Colon (tissue), 2 donors: ENCODE measurements at regions not wholly inside any gene's neighbourhood (a gene's known extent, or its start where the extent isn't known, plus 50 kb on each side); places are given as distances from the start of the nearest gene placed in this dataset.
"Not testable (repeated sequence)": the region's sequence is repeated elsewhere in the genome, so short reads cannot be mapped to it uniquely, and the experiment has no call there.

Experiments used
- FAIRE-seq: peaks from 2 replicates; lab custom pipeline; 2012; peaks lifted over from hg19 to GRCh38; lab: Jason Lieb, UNC
- donor health status: control.
- donor health status: control.

DNA sequence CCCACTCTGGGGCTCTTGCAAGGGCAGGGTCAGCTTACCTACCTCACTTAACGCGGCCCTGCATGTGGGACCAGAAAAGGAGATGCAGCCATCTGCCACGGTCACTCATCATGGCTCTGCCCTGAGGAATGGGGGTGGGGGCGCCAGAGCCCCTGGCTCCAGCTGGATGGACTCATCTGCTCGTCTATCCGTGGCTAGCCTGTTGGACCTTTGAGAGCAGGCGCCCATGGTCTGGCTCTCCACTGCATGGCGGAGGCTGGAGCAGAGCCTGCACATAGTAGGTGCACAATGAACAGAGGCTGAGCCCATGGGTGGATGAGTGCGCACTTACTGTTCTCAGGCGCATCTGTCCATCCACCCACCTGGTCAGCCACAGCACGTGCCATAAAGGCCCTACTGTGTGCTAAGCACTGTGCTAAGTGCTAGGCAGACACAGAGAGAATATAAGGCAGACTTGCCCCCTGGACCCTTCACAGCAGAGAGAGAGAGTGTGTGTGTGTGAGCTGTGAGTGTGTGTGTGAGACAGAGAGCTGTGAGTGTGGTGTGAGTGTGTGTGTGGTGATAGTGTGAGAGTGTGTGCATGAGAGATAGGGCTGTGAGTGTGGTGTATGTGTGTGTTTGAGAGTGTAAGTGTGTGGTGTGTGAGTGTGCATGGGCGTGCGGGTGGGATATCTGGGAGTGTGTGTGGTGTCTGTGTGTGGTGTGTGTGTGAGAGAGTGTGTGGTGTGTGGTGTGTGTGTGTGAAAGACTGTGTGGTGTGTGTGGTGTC is 151.3 kb downstream of the TFCP2L1 start:
- no peak for FAIRE-seq

DNA sequence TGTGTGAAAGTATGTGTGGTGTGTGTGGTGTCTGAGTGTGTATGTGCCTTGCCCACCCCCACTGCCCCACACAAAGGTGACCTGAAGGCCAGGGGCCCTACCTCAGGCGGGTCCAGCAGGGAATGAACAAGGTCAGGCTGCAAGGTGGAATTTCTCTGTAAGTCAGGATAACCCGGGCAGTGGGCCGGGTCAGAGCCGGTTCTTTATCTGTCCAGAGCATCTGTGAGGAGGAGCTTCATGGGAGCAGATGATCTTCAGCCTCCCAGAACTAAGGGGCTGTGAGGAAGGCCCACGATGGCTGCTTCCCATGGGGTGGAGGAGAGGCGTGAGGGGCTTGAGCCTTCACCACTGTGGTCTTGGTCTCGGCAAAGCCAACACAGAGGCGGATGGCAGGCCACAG is 150.3 kb downstream of the TFCP2L1 start:
- no peak for FAIRE-seq

DNA sequence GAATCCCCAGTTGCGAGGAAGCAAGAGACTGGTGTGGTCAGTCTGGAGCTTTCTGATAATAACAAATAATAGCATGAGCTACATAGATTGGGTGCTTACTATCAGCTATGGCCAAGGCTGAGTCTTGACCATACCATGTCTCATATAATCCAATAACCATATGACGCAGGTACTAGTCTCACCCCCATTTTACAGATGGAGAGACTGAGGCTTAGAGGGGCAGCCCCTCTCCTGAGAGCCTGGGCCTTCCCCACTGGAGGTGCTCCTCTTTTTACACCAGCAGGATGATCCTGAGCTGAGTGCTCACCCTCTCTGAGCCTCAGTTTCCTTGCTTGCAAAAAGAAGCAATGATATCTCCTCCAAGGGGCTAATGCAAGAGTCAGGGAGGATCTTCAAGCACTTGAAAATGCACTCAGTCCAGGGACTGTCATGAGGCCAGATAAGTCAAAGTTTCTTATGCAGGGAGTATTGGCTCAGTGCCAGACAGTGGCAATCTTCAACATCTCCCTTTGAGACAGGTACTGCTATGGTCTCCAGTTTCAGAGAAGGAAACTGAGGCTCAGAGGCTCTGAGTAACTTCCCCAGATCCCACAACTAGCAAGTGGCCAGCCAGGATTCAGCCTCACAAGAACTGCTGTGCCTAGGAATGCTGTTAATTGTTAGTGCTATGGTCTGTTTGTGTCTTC is 149.7 kb downstream of the TFCP2L1 start:
- no peak for FAIRE-seq

DNA sequence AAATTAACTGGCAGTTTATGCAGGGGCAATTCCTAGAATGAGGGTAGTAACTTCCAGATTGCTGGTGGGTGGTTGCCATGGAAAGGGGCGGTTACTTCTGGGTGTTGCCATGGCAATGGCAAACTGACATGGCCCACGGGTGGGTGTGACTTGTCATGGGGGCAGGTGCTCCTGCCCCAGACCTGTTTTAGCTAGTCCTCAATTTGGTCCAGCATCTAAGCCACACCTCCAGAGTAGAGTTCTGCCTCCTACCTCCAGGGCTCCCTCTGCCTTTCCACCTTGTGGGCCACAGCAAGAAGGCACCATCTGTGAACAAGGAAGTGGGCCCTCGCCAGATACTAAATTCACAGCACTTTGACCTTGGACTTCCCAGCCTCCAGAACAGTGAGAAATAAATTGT is 148.7 kb downstream of the TFCP2L1 start:
- no peak for FAIRE-seq

DNA sequence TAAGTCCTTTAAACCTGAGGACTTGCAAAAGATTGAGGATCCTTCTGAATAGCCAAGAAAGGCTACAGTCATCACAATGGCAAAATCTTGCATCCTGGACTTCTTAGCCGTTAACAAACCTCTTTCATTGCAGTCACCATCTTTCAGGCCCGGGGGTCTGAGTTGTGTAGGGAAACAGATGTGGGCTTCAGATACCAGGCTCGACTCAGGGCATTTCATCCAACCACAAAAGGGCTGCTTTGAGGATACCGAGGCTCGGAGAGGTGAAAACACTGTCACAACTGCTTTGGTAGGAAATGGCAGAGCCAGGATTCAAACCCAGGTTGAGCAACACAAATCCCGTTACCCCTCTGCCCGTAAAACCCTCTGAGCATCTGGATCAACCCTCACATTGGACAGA is 147.4 kb downstream of the TFCP2L1 start:
- FAIRE-seq = no peak

DNA sequence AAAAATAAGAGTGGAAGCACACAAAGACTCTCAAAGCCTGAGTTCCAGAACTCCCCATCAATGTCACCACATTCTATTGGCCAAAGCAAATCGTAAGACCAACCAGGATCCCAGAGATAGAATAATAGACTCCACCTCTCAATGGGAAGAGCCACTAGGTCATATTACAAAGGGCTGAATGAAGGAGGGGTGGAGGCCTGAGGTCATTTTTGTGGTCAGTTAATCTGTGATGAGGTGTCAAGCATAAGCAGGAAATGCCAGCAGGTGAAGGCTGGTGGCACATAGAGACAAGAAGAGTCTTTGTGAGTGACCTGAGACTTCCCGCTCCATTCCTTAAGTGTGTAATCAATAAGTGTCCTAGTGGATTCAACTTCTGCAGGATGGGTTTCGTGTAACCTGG is 144.3 kb downstream of the TFCP2L1 start:
- FAIRE-seq = no peak

DNA sequence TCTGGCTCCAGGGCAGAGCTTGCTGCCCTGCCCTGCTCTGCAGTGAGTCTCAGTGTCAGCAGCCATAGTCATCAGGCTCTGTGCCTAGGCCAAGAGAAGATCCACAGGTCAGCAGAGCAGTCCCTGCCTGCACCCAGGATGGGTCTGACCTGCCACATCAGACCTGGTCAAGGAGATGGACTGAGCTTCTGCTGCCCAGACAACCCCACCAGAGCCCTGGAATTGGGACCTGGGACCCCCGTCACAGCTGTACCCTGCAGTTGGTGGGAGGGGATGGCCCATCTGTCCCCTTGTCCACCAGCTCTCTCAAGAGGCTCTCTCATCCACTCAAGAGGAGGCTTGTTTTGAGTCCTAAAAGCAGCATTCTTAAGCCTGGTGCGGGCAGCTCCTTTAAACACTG is 142.6 kb downstream of the TFCP2L1 start:
- no peak for FAIRE-seq

DNA sequence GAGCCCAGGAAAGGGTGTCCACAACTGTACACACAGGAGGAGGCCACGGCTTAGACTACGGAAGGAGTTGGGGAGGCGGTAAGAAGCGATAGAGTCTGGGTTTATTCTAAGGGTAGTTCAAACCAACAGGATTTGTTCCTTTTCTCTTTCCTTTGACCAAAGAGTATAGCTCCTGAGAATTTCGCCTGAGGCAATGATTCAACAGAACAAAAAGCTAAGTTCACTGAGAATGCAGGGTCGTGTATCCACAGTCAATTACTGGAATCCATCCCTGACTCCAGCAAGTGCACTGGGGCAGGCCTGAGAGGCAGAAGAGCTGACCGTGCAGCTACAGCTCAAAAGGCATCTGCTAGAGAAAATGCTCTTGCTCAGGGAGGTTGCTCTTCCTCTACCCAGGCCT is 140.9 kb downstream of the TFCP2L1 start:
- no peak for FAIRE-seq

DNA sequence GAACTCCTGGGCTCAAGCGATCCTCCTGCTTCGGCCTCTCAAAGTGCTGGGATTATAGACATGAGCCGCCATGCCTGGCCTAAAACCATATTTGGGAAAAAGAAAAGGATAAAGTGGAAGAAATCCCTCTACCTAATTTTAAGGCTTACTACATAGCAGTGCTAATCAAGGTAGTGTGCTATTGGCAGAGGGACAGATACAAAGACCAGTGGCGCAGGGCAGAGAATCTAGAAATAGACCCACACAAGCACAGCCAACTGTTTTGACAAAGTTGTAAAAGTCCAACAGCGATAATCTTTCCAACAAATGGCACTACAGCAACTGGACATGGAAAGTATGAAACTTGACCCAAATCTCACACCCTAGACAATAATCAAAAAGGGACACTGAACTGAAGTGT is 138.4 kb downstream of the TFCP2L1 start:
- no peak for FAIRE-seq

DNA sequence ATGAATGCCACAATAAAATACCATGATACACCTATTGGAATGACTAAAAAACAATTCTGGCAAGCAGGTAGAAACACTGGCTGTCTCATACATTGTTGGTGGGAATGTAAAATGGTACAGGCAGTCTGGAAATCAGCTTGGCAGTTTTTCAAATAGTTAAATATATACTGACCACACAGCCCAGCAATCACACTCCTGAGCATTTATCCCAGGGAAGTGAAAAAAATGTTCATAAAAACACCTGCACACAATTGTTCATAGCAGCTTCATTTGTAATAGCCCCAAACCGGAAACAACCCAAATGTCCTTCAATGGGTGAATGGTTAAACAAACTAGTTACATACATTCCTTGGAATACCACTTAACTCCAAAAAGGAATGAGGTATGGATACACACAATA is 137.2 kb downstream of the TFCP2L1 start:
- no peak for FAIRE-seq

DNA sequence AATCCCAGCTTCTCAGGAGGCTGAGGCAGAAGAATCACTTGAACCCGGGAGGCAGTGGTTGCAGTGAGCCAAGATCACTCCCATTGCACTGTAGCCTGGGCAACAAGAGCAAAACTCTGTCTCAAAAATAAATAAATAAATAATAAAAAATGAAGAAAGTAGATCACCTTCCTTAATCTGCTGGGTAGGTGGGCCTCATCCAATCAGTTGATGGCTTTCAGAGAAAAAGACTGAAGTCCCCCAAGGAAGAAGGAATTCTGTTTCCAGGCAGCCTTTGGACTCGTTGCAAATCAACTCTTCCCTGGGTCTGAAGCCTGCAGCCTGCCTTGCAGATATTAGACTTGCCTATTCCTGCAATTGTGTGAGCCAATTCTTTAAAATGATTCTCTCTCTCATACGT is 136.5 kb downstream of the TFCP2L1 start:
- FAIRE-seq = no peak

DNA sequence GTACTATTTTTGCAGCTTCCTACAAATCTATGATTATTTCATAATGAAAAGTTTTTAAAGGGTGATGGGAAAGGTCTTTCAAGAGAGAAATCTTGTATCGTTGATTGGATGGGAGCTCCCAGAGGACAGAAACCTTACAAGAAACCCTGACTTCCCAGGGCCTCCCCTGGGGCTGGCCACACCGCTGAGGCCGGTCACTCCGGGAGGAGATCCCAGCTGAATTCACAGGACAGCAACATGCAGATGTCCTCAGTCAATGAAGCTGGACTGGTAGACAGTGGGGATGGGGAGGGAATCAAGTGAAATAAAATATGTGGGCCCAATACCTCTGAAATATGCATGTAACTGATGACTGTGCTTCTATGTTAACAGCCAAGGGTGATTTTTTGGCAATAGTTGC is 135.6 kb downstream of the TFCP2L1 start:
- FAIRE-seq = no peak

DNA sequence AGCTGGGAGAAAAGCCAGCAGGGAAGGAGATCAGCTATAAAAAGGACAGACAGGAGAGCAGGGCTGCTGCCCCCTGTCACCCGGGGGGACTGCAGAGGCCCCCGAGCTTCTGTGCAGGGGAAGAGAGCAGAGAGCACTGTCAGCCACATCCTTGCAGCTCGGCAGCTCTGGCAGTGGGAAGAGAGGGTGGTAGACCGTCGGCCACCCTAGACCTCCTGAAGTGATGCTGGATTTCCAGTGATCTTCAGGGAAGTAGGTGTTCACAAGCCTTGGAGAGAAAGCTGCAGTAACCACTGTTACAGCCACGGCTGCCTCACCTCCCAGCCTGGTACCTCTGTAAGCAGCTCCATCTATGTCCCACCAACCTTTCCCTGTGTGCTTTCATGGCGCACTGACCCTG is 134.9 kb downstream of the TFCP2L1 start:
- FAIRE-seq = no peak

DNA sequence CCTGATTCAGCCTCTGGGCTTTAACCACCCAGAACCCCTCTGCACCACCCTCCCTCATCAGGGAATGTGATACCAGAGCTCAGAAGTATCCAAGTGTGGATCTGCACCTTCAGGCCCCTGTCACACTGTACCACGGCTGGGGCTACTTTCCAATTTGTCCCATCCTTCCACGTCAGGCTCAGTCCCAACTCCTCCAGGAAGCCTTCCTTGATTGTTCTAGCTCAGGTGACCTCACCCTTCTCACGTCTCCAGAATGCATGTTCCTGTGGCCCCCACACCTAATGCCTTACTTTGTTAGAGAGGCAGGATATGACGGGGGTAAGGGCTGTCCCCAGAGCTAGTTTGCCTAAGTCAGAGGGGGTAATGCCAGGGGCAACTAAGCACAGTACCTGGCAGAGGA is 134.3 kb downstream of the TFCP2L1 start:
- no peak for FAIRE-seq

DNA sequence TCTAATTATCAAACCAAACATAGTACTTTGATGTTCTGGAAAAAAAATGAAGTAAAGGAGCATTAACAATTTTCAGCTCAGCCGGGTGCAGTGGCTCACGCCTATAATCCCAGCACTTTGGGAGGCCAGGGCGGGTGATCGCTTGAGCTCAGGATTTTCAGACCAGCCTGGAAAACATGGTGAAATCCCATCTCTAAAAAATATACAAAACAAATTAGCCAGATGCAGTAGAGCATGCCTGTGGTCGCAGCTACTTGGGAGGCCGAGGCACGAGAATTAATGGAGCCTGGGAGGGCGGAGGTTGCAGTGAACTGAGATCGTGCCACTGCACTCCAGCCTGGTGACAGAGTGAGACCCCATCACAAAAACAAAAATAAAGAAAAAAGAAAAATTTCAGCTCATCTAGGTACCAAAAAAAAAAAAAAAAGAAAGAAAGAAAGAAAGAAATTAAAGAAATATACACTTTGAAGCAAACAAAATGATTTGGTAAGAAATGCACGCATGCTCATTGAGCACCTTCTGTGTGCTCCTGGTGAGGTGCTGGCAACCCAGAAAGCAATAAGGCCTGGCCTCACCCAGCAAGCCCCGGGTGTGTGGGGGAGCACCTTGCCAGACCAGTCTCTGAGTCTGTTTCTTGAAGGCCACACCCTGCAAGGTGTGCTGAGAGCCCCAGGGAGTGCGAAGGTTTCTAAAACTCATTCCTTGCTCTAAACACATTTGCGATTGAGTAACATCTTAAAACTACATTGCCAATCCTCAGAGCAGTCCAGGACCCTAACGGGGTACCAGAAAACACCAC is 133.5 kb downstream of the TFCP2L1 start:
- no peak for FAIRE-seq

DNA sequence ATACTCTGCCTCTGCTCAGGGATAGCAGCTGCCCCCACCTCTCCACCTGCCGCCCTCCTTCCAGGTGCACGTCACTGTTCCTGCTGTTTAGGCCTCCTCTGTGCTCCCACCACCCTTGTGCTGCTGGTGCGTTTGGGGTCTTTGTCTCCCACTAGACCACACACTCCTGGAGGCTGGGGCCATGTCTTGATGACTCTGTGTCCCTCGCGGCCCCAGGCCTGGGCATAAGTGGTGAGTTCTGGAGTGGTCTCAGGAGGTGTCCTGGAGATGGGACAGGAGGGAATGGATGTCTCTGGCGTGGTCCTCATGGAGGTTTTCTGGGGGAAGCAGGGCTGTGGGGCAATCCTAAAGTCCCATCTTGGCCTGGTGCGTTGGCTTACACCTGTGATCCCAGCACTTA is 132.1 kb downstream of the TFCP2L1 start:
- FAIRE-seq = no peak

DNA sequence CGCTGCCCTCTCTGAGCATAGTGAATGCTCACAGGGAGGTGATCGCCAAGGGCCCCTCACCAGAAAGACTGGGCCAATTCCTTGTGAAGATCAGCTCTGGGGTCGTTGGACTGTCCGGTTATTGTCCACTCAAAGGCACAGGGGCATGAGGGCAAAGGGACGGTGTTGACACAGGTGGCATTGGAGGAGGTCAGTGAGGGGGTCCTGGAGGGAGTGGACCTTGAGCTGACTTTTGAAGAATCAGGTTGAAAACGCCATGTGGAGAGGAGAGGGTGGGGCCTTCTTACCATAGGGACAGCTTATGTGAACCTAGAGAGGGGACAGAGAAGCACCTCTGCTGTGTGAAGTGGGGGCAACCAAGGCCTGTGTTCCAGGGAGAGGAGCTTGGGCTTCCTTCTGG is 131.5 kb downstream of the TFCP2L1 start:
- no peak for FAIRE-seq

DNA sequence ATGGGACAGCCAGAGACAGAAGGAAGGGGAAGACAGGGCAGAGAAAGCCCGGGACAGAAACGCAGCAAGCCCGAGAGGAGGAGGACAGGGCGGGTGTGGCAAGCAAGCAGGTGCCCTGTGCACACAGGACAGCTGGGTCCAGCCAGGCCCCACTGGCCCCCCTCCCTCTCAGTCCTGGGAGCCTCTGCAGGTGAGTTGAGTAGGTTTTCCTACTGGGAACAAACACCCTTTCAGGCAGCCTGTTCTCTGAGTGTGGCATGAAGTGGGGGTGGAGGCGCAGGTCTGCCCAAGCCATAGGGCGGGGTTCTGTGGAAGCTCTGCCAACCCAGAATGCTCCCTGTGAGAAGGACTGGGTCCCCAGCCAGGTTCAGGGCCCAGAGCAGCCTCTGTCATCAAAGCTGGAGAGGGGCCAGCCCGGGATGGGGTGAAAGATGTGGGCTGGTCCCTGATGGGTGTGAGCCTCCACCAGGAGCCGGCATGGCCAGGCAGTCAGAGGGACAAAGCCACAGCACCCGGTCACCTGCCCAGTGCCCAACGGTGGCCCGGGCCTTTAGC is 129.4 kb downstream of the TFCP2L1 start:
- no peak for FAIRE-seq

DNA sequence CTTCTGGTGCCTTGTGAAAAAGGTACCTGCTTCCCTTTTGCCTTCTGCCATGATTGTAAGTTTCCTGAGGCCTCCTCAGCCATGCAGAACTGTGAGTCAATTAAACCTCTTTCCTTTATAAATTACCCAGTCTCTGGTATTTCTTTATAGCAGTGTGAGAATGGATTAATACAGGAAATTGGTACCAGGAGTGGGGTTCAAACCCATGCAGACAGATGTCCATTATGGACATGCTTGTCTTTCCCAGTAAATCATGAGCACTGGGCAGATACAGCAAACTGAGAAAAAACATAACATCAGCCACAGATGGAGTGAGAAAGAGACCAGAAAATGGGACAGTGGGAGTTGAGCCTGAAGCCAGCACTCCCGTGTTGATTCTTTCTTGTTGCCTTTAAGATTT is 127.5 kb downstream of the TFCP2L1 start:
- FAIRE-seq = not testable (repeated sequence)

DNA sequence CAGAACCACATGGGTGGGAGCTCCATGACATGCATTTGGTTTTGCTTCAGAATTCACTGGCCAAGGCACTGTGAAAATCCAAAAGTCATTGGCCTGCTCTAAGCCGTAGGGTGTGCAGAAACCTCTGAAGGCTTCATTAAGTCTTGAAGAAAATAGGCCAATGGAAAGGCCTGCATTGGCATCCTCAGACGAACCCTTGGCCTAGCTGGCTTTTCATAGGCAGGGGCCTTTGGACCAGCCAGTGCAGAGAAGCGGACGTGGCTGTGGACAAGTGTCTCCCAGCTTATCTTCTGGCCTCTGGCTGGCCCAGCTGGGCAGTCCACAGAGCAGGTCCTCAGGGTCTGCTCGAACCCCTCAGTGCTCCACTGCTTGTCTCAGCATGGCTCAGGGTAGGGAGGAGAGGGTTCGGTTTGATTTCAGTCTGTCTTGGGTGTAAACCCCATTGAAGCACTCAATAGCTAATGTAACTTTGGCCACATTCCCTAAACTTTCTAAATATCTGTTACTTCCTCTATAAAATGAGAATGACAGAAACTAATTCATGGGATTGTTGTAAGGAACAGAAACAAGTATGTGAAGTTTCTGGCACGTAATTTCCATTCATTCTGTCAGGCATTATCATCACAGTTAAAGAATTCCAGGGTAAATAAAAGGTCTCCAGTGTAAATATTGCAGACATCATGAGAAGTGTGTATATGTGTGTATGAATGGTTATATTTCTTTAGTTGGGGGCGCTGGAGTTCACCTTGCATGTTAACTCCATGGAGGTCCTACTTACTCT is 125.5 kb downstream of the TFCP2L1 start:
- no peak for FAIRE-seq

DNA sequence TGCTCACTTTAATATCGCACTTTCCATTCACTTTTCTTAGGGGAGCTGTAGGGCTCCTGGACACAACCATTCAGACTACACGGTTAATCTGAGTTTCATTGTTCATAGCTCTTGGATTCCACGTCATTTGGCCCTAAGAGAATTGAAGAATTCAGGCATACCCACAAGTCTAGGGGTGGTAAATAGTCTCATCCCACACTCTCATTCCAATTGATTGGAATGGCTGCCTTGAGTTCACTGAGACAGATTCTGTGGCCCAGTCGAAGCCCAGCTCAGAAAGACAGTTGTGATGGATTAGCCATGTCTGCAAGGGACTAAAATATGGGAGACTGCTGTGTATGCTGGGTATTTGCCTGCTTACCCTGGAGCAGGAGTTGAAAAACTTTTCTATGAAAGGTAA is 124.6 kb downstream of the TFCP2L1 start:
- no peak for FAIRE-seq

DNA sequence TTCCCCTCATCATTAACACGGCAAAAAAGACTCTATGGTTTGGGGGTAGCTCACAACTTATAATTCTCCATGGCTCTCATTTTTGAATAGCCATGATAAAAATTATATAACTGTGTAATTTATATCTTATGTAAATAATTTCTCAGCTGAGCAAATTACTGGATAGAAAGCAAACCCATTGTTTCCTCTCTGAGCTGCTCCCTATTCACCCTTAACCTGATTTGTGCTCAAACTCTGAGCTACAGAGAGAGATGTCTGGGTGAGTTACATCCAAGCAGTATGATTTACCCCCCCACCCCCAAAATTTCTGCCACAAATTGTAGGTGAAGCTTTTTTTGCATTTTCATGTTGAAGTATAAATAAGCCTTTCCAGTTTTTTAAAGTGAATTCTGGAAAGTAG is 123.7 kb downstream of the TFCP2L1 start:
- FAIRE-seq = no peak
